Endothelial cell of umbilical vein (primary cell): ENCODE measurements at regions not wholly inside any gene's neighbourhood (a gene's known extent, or its start where the extent isn't known, plus 50 kb on each side); places are given as distances from the start of the nearest gene placed in this dataset.

ENCODE experiments used
- BruUV-seq: library from RNA; stranded (reverse); fragments of 400-500 nt; replicated peaks from 2 replicates; lab custom pipeline; 2021; lab: Mats Ljungman, UMichigan
- CTCF ChIA-PET: fragments of 300-600, 350-600 bp; sonication (Branson Sonifier 250); formaldehyde crosslinking; loops from one replicate; lab custom pipeline; 2021; ENCODE audit warnings: antibody characterized with exemption, inconsistent platforms; lab: Charles Lee
- POLR2A ChIA-PET: fragments of 300-600, 350-600 bp; sonication (Branson Sonifier 250); formaldehyde crosslinking; loops from one replicate; lab custom pipeline; 2021; ENCODE audit warnings: antibody characterized with exemption, inconsistent platforms; lab: Charles Lee
- DNase-seq: peaks from one replicate; pipeline ENCODE4 v3.0.0-alpha.2; 2011; ENCODE audit warnings: low read depth, low spot score
- FAIRE-seq: peaks from 2 replicates; lab custom pipeline; 2011; peaks lifted over from hg19 to GRCh38; lab: Jason Lieb, UNC
- H2AFZ ChIP-seq: 2 replicates; pipeline ENCODE4 v1.6.0; 2012; ENCODE audit warnings: low read depth, low read length, control low read depth, inconsistent platforms
- H3K27ac ChIP-seq: 2 replicates; pipeline ENCODE4 v1.5.1; 2011; ENCODE audit warnings: low read depth, mild to moderate bottlenecking, control low read depth, low read length, moderate library complexity; ENCODE audit not compliant: insufficient read depth
- H3K27me3 ChIP-seq, 2 experiments: 2 replicates each; pipeline versions ENCODE4 v1.6.0 to v1.6.1; 2011; ENCODE audit warnings: low read length in 2 of 2, mixed read lengths in 1 of 2; ENCODE audit not compliant: control insufficient read depth in 2 of 2, insufficient read depth in 2 of 2
- H3K36me3 ChIP-seq, 2 experiments: 2 replicates in 1 of 2; 3 replicates in 1 of 2; pipeline ENCODE4 v1.5.1; 2011; ENCODE audit warnings: low read length in 2 of 2, mild to moderate bottlenecking in 1 of 2, moderate library complexity in 1 of 2; ENCODE audit not compliant: control insufficient read depth in 2 of 2, insufficient read depth in 2 of 2; ENCODE audit errors: extremely low read depth in 1 of 2
- H3K4me1 ChIP-seq: 3 replicates; pipeline ENCODE4 v1.5.1; 2011; ENCODE audit warnings: mild to moderate bottlenecking, low read length; ENCODE audit not compliant: control insufficient read depth, insufficient read depth; ENCODE audit errors: extremely low read depth
- H3K4me2 ChIP-seq: 2 replicates; pipeline ENCODE4 v1.6.1; 2011; ENCODE audit warnings: low read length, control low read depth, mixed read lengths; ENCODE audit not compliant: insufficient read depth
- H3K4me3 ChIP-seq, 3 experiments: fragments of 200-600 bp in 1 of 3; sonication (generic), shearing (Covaris generic) in 1 of 3; replicated peaks in 1 of 3; 2 replicates each; pipeline ENCODE4 v1.5.1; 2011 to 2016; ENCODE audit warnings: control low read depth in 3 of 3, low read length in 3 of 3, mild to moderate bottlenecking in 2 of 3, inconsistent platforms in 1 of 3, low read depth in 1 of 3, moderate library complexity in 1 of 3; ENCODE audit not compliant: insufficient read depth in 1 of 3
- H3K79me2 ChIP-seq: 2 replicates; pipeline ENCODE4 v1.6.0; 2012; ENCODE audit warnings: low read length, inconsistent platforms; ENCODE audit not compliant: control insufficient read depth, insufficient read depth
- H3K9ac ChIP-seq: replicated peaks from 2 replicates; pipeline ENCODE3; 2011; ENCODE audit warnings: low read length, control low read depth; ENCODE audit not compliant: insufficient read depth; ENCODE audit errors: extremely low read depth
- H3K9me1 ChIP-seq: replicated peaks from 3 replicates; pipeline ENCODE4 v1.6.0; 2011; ENCODE audit warnings: mild to moderate bottlenecking, low read length; ENCODE audit not compliant: control insufficient read depth, insufficient read depth; ENCODE audit errors: extremely low read depth
- H3K9me3 ChIP-seq: replicated peaks from 2 replicates; pipeline ENCODE4 v1.5.1; 2012; ENCODE audit warnings: low read length, inconsistent platforms; ENCODE audit not compliant: control insufficient read depth, insufficient read depth
- H4K20me1 ChIP-seq: replicated peaks from 2 replicates; pipeline ENCODE3; 2011; ENCODE audit warnings: mild to moderate bottlenecking, low read length; ENCODE audit not compliant: control insufficient read depth, insufficient read depth; ENCODE audit errors: extremely low read depth
- EZH2 ChIP-seq: IDR thresholded peaks from 2 replicates; pipeline ENCODE4 v1.6.1; 2012; ENCODE audit warnings: borderline replicate concordance, low read depth, mild to moderate bottlenecking, moderate library complexity, low read length, inconsistent platforms; ENCODE audit not compliant: severe bottlenecking
- FOS ChIP-seq: IDR thresholded peaks from 2 replicates; pipeline ENCODE4 v1.6.1; 2011; ENCODE audit warnings: mild to moderate bottlenecking, low read length, moderate library complexity, borderline replicate concordance; ENCODE audit not compliant: insufficient read depth
- GATA2 ChIP-seq: IDR thresholded peaks from 2 replicates; pipeline ENCODE4 v1.7.0; 2011; ENCODE audit warnings: low read depth, mild to moderate bottlenecking, moderate library complexity, mixed read lengths, low read length; ENCODE audit not compliant: insufficient read length, insufficient read depth
- JUN ChIP-seq: IDR thresholded peaks from 2 replicates; pipeline ENCODE4 v1.6.1; 2011; ENCODE audit warnings: borderline replicate concordance, low read depth; ENCODE audit not compliant: insufficient read length, insufficient read depth
- MYC ChIP-seq: IDR thresholded peaks from one replicate; pipeline ENCODE4 v1.6.1; 2011; ENCODE audit warnings: mild to moderate bottlenecking, low read depth, low read length
- POLR2A ChIP-seq: IDR thresholded peaks from 2 replicates; pipeline ENCODE4 v1.6.1; 2012; ENCODE audit warnings: low read depth, mild to moderate bottlenecking, control low read depth, low read length
- POLR2AphosphoS5 ChIP-seq: IDR thresholded peaks from 2 replicates; pipeline ENCODE4 v1.6.1; 2012; ENCODE audit warnings: low read depth, mild to moderate bottlenecking, control low read depth, low read length, moderate library complexity; ENCODE audit not compliant: insufficient read depth
- dilution Hi-C: fragments of 300-500 bp; cut with MboI; formaldehyde crosslinking; loops from one replicate; pipeline ENCODE4 v1.15.0; 2019; ENCODE audit warnings: low sequenced_read_pairs; ENCODE audit not compliant: extremely low pct_ligation_motif_present
- intact Hi-C: fragments of 100-400 bp; cut with micrococcal nuclease; formaldehyde crosslinking; loops from one replicate; pipeline ENCODE4 v1.10.0; 2022
- TF ChIP-seq, protein P1 (sequence below), 2 donors: IDR thresholded peaks; 1 replicate in 1 of 2; 2 replicates in 1 of 2; pipeline ENCODE4 v1.5.1; 2011; ENCODE audit warnings: low read length in 2 of 2, mild to moderate bottlenecking in 2 of 2, moderate library complexity in 2 of 2, control low read depth in 1 of 2, inconsistent platforms in 1 of 2, low read depth in 1 of 2; ENCODE audit not compliant: insufficient read depth in 1 of 2; ENCODE audit errors: extremely low read depth in 1 of 2
- TF ChIP-seq, protein P2 (sequence below): IDR thresholded peaks from 2 replicates; pipeline ENCODE4 v1.6.1; 2011; ENCODE audit not compliant: insufficient read depth, insufficient read length

DNA sequence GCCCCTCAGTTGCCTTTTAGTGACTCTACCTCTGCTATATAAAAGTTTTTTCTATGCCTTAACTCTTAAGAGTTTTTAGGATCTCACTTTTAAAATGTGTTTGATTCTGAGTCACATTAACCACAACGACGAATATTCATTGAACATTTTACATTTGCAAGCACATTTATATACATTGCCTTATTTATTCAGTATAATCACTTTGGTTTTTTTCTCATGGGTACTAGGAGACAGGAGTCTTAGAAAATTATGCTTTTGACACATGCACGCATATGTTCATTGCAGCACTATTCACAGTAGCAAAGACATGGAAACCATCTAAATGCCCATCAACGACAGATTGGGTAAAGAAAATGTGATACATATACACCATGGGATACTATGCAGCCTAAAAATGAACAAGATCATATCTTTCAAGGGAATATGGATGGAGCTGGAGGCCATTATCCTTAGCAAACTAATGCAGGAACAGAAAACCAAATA lies 236.9 kb upstream of the SPAG17 start:
- dilution Hi-C loops: no loop called here
- no peak for FAIRE-seq

DNA sequence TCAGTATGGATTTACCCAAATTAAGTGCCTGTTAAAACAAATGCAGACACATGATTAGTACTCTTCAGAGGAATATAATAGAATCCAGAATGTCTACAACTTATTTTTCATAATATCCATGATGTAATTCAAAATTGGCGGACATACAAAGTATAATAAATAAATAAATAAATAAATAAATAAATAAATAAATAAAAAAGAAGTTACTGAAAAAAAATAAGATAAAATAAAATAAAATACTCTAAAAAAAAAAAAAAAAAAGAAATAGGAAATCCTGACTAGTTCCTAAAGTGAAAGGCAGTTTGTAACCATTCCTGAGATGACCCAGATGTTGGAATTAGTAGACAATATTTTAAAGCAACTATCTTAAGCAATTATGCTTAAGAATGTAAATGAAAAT lies 219.0 kb upstream of the SPAG17 start:
- H2AFZ ChIP-seq: no peak overlapping the region
- TF ChIP-seq, protein P1, sequence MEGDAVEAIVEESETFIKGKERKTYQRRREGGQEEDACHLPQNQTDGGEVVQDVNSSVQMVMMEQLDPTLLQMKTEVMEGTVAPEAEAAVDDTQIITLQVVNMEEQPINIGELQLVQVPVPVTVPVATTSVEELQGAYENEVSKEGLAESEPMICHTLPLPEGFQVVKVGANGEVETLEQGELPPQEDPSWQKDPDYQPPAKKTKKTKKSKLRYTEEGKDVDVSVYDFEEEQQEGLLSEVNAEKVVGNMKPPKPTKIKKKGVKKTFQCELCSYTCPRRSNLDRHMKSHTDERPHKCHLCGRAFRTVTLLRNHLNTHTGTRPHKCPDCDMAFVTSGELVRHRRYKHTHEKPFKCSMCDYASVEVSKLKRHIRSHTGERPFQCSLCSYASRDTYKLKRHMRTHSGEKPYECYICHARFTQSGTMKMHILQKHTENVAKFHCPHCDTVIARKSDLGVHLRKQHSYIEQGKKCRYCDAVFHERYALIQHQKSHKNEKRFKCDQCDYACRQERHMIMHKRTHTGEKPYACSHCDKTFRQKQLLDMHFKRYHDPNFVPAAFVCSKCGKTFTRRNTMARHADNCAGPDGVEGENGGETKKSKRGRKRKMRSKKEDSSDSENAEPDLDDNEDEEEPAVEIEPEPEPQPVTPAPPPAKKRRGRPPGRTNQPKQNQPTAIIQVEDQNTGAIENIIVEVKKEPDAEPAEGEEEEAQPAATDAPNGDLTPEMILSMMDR (IDR thresholded peaks at IDR 0.05; ENCODE audit: extremely low read depth in 1 of 2, insufficient read depth in 1 of 2, low read depth in 1 of 2, low read length in 2 of 2): no peak
- TF ChIP-seq POLR2A (no peak), JUN (no peak), POLR2AphosphoS5 (no peak), EZH2 (no peak), FOS (no peak), MYC (no peak), GATA2 (no peak)
- TF ChIP-seq, protein P2, sequence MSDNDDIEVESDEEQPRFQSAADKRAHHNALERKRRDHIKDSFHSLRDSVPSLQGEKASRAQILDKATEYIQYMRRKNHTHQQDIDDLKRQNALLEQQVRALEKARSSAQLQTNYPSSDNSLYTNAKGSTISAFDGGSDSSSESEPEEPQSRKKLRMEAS: no peak
- no TSS peak for BruUV-seq
- no peak overlapping the region for H3K4me2 ChIP-seq
- H3K36me3 ChIP-seq: no peaks in the 10 kb centered on the region
- H3K9ac ChIP-seq: no peak overlapping the region
- H3K27me3 ChIP-seq: no peaks in the 10 kb centered on the region
- H3K79me2 ChIP-seq: no peaks in the 10 kb centered on the region
- DNase-seq (no peak), FAIRE-seq (no peak)
- H3K27ac ChIP-seq: no peak overlapping the region
- H4K20me1 ChIP-seq: no peaks in the 10 kb centered on the region
- intact Hi-C loops (no loop called here), dilution Hi-C loops (no loop called here)
- no peaks in the 10 kb centered on the region for H3K9me1 ChIP-seq
- H3K4me1 ChIP-seq: no peaks in the 10 kb centered on the region
- CTCF ChIA-PET: no interaction called here
- H3K4me3 ChIP-seq: no peak overlapping the region
- no peaks in the 10 kb centered on the region for H3K9me3 ChIP-seq
- POLR2A ChIA-PET: no interaction called here

More for the DNA sequence above, 236.9 kb upstream of the SPAG17 start:
- intact Hi-C loops: no loop called here
- no peak overlapping the region for H3K4me3 ChIP-seq
- H3K4me1 ChIP-seq: no peaks in the 10 kb centered on the region
- H3K27me3 ChIP-seq: no peaks in the 10 kb centered on the region
- CTCF ChIA-PET: interaction anchor here (1.4 kb wide), 1 partner anchor 12 kb away, joined by 3 read pairs; no protein-coding TSS in a partner anchor
- no peaks in the 10 kb centered on the region for H3K9me1 ChIP-seq
- no peaks in the 10 kb centered on the region for H3K9me3 ChIP-seq
- H2AFZ ChIP-seq: no peak overlapping the region
- no peaks in the 10 kb centered on the region for H3K36me3 ChIP-seq
- no TSS peak for BruUV-seq
- no peak overlapping the region for H3K9ac ChIP-seq
- no peak for TF ChIP-seq POLR2A
- no peak for TF ChIP-seq POLR2AphosphoS5
- no peak for TF ChIP-seq FOS
- TF ChIP-seq EZH2: no peak
- no peaks in the 10 kb centered on the region for H3K79me2 ChIP-seq
- no peak overlapping the region for H3K27ac ChIP-seq
- no peak overlapping the region for H3K4me2 ChIP-seq
- POLR2A ChIA-PET: no interaction called here
- DNase-seq: no peak
- H4K20me1 ChIP-seq: no peaks in the 10 kb centered on the region
